ENCODE measurements at regions not wholly inside any gene's neighbourhood (a gene's known extent, or its start where the extent isn't known, plus 50 kb on each side); places are given as distances from the start of the nearest gene placed in this dataset.
"Not testable (repeated sequence)": the region's sequence is repeated elsewhere in the genome, so short reads cannot be mapped to it uniquely, and the experiment has no call there.

GRCh38 chr1:228652116-228652515, 83.2 kb upstream of the RHOU start:
- Histone ChIP-seq H3K36me3 (no peaks in the 10 kb centered on the region), H3K4me3 (no peak overlapping the region), H3K27me3 (peaks cover 0 to 35% (median 12%) of the 10 kb centered on the region in 4 donors), H3K9me3 (no peaks in the 10 kb centered on the region), H3K27ac (no peak overlapping the region), H3K4me1 (peaks cover 13 to 19% (median 14%) of the 10 kb centered on the region in 4 donors)
- 73 to 91% methylated on average over 1 of the region's 1 CpG for WGBS, 2 donors
- ATAC-seq (ENCODE audit: low FRiP score in 2 of 2) (no peak), DNase-seq (no peak)
- TF ChIP-seq, protein P1, sequence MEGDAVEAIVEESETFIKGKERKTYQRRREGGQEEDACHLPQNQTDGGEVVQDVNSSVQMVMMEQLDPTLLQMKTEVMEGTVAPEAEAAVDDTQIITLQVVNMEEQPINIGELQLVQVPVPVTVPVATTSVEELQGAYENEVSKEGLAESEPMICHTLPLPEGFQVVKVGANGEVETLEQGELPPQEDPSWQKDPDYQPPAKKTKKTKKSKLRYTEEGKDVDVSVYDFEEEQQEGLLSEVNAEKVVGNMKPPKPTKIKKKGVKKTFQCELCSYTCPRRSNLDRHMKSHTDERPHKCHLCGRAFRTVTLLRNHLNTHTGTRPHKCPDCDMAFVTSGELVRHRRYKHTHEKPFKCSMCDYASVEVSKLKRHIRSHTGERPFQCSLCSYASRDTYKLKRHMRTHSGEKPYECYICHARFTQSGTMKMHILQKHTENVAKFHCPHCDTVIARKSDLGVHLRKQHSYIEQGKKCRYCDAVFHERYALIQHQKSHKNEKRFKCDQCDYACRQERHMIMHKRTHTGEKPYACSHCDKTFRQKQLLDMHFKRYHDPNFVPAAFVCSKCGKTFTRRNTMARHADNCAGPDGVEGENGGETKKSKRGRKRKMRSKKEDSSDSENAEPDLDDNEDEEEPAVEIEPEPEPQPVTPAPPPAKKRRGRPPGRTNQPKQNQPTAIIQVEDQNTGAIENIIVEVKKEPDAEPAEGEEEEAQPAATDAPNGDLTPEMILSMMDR (IDR thresholded peaks at IDR 0.05) = no peak
- TF ChIP-seq EP300 (IDR thresholded peaks at IDR 0.05) (no peak), POLR2A (IDR thresholded peaks at IDR 0.05) (no peak)

- not testable (repeated sequence) for H3K9me3 ChIP-seq; H3K27ac ChIP-seq; H3K4me1 ChIP-seq; DNase-seq; ATAC-seq (ENCODE audit: low FRiP score in 2 of 2); H3K4me3 ChIP-seq; H3K36me3 ChIP-seq
- 92% methylated on average over 7 of the region's 7 CpGs for WGBS, 2 donors
- peaks cover 0 to 31% (median 9%) of the 10 kb centered on the region in 4 donors for H3K27me3 ChIP-seq
Measured at GRCh38 chr1:228653057-228653456, 82.2 kb upstream of the RHOU start.

GRCh38 chr1:228653748-228654147, 81.5 kb upstream of the RHOU start:
- H3K27me3 ChIP-seq = peaks cover 0 to 24% (median 8%) of the 10 kb centered on the region in 4 donors
- 89 to 92% methylated on average over 1 of the region's 1 CpG for WGBS, 2 donors
- ATAC-seq (ENCODE audit: low FRiP score in 2 of 2) = no peak

DNA sequence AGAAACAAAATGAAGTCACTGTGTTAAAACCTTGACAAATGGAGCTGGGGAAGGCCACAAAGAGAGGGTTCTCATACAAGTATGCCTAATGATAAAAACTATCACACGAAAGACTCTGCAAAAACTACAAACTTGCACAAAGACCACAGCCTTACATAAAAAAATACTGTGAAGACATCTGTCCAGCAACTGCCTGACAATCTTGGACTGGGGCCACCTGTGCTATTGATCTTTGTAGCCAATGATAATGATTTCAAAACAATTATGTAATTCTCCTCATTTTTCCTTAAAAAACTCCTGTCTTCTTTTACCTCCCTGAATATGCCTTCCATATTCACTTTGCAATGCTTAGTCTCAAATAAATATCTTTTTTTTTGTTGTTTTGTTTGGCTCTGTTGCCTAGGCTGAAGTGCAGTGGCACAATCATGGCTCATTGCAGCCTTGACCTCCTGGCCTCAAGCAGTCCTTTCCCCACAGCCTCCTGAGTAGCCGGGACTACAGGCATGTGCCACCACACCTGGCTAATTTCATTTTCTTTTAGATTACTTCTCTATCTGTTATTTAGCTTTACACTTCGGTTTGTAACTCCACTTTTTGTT, 79.4 kb upstream of the RHOU start:
- 79 to 87% methylated on average over 3 of the region's 3 CpGs for WGBS, 2 donors
- H3K27me3 ChIP-seq = peaks cover 0 to 6% (median 0%) of the 10 kb centered on the region in 4 donors
- no peaks in the 10 kb centered on the region for H3K4me1 ChIP-seq

More at GRCh38 chr1:228653748-228654147, 81.5 kb upstream of the RHOU start:
- Histone ChIP-seq H3K9me3 (no peaks in the 10 kb centered on the region), H3K4me3 (no peak overlapping the region), H3K27ac (no peak overlapping the region), H3K36me3 (no peaks in the 10 kb centered on the region), H3K4me1 (peaks cover 0 to 3% (median 0%) of the 10 kb centered on the region in 4 donors)
- DNase-seq = no peak
- TF ChIP-seq, protein P1 (IDR thresholded peaks at IDR 0.05) = no peak
- TF ChIP-seq EP300 (IDR thresholded peaks at IDR 0.05) = no peak
- TF ChIP-seq POLR2A (IDR thresholded peaks at IDR 0.05) = no peak

DNA sequence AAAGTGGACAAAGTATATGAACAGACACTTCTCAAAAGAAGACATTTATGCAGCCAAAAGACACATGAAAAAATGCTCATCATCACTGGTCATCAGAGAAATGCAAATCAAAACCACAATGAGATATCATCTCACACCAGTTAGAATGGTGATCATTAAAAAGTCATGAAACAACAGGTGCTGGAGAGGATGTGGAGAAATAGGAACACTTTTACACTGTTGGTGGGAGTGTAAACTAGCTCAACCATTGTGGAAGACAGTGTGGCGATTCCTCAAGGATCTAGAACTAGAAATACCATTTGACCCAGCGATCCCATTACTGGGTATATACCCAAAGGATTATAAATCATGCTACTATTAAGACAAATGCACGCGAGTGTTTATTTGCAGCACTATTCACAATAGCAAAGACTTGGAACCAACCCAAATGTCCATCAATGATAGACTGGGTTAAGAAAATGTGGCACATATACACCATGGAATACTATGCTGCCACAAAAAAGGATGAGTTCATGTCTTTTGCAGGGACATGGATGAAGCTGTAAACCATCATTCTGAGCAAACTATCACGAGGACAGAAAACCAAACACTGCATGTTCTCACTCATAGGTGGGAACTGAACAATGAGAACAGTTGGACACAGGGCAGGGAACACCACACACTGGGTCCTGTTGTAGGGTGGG, 73.1 kb upstream of the RHOU start:
- H3K4me1 ChIP-seq; DNase-seq; H3K4me3 ChIP-seq; H3K36me3 ChIP-seq; H3K27me3 ChIP-seq; H3K27ac ChIP-seq; H3K9me3 ChIP-seq; ATAC-seq (ENCODE audit: low FRiP score in 2 of 2): not testable (repeated sequence)
- WGBS, 2 donors = 74 to 83% methylated on average over 5 of the region's 5 CpGs

More for the DNA sequence above, 79.4 kb upstream of the RHOU start:
- no peak overlapping the region for H3K27ac ChIP-seq
- no peaks in the 10 kb centered on the region for H3K9me3 ChIP-seq
- no peak overlapping the region for H3K4me3 ChIP-seq
- ATAC-seq (ENCODE audit: low FRiP score in 2 of 2) (no peak), DNase-seq (no peak)
- TF ChIP-seq POLR2AphosphoS5 (IDR thresholded peaks at IDR 0.05) = no peak
- TF ChIP-seq, protein P1 (IDR thresholded peaks at IDR 0.05) = no peak
- H3K36me3 ChIP-seq = no peaks in the 10 kb centered on the region

DNA sequence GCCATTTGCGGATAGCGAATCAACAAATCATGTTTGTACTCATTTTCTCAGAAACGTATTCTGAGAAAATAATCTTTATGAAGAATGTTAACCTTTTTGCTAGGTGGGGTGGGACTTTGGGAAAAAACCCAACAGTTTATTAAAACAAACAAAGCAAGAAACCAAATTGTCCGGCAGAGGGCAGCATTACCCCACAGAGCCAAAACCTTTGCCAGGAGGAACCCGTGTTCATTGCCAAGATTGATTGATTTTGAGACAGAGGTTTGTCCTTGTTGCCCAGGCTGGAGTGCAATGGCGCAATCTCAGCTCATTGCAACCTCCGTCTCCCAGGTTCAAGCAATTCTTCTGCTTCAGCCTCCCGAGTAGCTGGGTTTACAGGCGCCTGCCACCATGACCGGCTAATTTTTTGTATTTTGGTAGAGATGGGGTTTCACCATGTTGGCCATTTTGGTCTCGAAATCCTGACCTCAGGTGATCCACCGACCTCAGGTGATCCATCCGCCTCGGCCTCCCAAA, 70.8 kb upstream of the RHOU start:
- no peaks in the 10 kb centered on the region for H3K36me3 ChIP-seq
- 40 to 45% methylated on average over 14 of the region's 14 CpGs for WGBS, 2 donors
- DNase-seq = peak in 1 of 2 donors; percentile 64
- no peaks in the 10 kb centered on the region for H3K27me3 ChIP-seq
- H3K9me3 ChIP-seq = no peaks in the 10 kb centered on the region
- H3K27ac ChIP-seq = no peak overlapping the region
- no peak overlapping the region for H3K4me3 ChIP-seq
- TF ChIP-seq, protein P1 (IDR thresholded peaks at IDR 0.05) = peak; percentile 38 to 77 (median 68)
- TF ChIP-seq EP300 (IDR thresholded peaks at IDR 0.05) (no peak), POLR2A (IDR thresholded peaks at IDR 0.05) (no peak), POLR2AphosphoS5 (IDR thresholded peaks at IDR 0.05) (no peak)
- no peaks in the 10 kb centered on the region for H3K4me1 ChIP-seq
- ATAC-seq (ENCODE audit: low FRiP score in 2 of 2) = peak in 1 of 2 donors; percentile 81
